GM18870 (cell line): ENCODE measurements at regions not wholly inside any gene's neighbourhood (a gene's known extent, or its start where the extent isn't known, plus 50 kb on each side); places are given as distances from the start of the nearest gene placed in this dataset.

Experiments used
- ATAC-seq: cut with Tn5 transposase; IDR thresholded peaks from one replicate; pipeline ENCODE4 v1.9.1; 2021; ENCODE audit warnings: moderate library complexity; ENCODE audit not compliant: unreplicated experiment

DNA sequence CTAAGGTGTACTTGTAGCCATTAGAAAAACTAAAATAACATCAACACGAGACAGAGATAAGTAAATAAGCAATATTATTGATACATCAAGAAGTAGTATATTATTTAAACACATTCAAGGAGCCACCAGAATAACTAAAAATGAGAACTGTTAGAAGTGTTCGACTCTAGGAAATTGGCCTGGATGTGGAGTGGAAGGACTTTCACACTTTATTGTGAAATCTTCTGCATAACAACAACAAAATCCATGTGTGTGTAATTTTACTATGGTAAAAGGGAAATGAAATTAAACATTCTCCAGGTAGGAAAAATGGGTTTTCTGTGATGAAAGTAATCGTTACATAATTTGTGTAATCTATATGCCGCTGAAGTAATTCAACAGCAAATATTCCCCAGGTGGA lies 96.3 kb upstream of the RNF152 start:
- no peak for ATAC-seq

DNA sequence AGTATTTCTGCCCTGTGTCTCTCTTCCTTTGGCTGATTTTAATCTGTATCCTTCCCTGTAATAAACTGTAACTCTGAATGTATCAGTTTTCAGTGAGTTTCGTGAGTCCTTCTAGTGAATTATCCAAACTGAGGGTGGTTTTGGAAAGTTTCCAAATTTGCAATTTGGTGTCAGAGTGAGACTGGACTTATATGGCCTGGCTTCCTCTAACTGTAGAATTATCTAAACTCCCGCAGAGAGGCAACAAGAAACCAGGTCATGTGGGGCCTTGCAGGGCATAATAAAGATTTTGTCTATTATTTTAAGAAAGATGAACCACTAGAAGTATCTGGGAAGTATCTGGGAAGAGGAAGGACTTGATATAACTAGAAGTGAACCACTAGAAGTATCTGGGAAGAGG lies 95.3 kb upstream of the RNF152 start:
- no peak for ATAC-seq

DNA sequence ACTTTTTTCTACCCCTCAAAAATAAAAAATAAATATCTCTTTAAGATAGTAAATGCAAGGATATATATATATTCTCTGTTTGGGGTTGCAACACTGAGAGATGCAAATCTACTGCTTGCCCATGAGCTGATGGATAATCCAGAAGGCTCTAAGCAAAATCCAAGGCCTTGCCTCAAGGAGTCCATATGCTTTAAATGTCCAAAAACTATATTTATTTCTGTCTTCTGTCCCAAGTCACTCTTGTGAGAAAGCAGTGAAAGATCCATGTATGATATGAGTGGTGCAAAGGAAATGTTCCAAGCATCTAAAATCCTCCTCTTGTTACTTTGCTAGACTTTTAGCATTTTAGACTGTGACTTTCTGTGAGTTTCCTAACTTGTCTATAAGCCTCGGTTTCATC lies 92.9 kb upstream of the RNF152 start:
- no peak for ATAC-seq

DNA sequence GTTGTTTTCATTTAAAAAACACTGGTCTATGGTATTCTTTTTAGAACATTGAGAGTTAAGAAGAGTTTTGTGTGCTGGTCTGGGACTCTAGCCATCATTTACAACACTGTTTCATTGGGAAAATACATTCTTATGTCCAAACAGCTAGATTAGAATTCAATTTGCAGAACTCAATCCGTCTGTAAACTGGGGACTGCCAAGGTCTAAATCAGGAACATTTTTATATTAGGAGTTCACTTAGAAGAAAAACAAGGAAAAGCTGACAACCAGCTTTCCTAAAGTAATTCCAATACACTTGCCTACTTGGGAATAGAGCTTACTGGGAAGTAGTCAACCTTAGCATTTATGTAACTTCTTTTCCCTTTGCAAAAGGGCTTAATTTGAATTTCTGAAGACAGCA lies 91.5 kb upstream of the RNF152 start:
- ATAC-seq, result no peak

DNA sequence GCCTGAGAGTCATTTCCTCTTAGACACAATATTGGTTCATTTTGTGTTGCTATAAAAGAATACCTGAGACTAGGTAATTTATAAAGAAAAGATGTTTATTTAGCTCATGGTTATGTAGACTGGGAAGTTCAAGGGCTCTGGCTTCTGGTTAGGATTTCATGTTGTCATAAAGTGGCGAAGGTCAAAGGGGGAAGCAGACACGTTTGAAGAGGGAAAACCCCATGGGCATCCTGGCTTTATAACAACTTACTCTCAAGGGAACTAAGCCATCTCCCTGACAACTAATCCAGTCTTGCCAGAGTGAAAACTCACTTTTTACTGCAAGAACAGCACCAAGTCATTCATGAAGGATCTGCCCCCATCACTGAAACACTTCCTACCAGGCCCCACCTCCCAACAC lies 89.7 kb upstream of the RNF152 start:
- ATAC-seq, result no peak

DNA sequence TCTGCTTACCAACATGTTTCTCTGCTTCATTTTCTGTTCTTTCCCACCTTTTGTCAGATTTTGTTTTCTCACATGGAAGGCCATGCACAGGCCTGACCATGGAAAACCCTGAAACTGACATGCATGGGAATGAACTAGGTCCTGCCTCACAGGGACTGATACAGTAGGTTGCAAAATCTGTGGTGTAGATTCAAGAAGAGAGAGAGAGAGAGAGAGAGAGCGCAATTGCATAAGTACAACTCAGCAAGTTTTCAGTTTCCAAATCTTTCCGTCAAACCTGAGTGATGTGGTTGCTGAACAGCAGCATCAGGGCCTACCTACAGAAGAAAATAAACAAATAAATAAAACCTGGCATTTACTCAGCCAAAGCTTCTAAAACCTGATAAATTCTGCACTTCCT lies 87.5 kb upstream of the RNF152 start:
- no peak for ATAC-seq

DNA sequence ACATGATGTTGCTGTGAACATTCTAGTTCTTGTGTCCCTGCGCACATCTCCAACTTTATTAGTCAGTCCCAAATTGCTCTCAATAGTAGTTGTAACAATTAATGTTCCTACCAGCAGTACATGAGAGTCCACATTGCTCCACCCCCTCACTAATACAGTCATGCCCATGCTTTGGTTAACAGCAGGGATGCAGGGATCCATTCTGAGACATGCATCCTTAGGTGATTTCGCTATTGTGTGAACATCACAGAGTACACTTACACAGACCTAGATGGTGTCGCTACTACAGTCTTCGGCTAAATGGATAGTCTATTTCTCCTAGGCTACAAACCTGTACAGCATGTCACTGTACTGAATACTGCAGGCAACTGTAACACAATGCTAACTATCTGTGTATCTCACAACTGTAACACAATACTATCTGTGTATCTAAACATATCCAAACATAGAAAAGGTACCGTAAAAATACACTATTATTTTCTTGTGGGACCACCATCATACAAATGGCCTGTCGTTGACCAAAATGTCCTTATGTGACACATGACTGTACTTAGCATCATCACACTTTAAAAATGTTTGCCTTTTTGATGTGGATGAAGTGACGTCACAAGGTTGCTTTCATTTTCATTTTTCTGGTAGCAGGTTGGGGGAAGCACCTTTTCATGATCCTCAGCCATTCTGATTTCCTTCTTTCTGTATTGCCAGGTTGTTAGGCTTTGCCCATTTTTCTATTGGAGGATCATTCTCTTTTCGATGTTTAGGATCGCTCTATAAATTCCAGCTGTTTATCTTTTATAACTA lies 82.9 kb upstream of the RNF152 start:
- ATAC-seq, result peak; percentile 65

DNA sequence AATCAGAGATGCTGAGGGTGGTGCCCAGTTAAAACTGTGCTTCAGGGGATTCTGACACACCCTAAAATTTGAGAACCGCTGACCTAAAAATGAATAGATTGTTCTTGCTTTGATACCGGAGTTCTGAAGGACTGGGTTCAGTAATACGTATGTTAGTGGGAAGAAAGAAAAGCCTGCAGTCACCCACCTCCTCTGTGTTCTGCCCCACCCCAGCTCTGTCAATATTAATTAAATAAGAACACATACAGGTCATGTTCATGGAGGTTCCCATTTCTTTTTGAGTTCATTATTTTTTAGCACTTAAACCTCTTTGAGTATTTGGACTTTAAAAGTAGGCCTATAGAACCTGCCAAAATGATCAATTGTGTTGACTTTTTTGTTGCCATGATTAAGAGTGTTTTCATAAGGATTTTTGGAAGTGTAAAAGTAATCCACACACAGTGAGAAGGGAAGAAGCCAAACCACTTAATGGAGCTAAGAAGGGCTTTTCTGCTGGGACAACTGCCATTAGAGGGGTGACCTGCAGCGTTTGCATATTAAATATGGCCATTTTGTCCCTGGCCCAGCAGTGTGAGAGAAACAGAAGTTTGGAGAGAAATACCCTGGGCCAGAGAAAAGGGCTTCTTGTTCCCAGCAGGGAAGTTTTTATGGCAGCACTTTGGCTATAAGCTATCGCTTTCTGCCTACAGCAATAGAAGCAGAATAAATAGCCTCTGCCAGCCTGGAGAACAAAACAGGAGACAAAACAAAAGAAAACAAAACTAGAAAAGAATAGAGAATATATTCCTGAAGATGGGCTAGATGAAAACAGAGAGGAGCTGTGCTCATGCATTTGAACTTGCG lies 80.7 kb upstream of the RNF152 start:
- ATAC-seq, result no peak

DNA sequence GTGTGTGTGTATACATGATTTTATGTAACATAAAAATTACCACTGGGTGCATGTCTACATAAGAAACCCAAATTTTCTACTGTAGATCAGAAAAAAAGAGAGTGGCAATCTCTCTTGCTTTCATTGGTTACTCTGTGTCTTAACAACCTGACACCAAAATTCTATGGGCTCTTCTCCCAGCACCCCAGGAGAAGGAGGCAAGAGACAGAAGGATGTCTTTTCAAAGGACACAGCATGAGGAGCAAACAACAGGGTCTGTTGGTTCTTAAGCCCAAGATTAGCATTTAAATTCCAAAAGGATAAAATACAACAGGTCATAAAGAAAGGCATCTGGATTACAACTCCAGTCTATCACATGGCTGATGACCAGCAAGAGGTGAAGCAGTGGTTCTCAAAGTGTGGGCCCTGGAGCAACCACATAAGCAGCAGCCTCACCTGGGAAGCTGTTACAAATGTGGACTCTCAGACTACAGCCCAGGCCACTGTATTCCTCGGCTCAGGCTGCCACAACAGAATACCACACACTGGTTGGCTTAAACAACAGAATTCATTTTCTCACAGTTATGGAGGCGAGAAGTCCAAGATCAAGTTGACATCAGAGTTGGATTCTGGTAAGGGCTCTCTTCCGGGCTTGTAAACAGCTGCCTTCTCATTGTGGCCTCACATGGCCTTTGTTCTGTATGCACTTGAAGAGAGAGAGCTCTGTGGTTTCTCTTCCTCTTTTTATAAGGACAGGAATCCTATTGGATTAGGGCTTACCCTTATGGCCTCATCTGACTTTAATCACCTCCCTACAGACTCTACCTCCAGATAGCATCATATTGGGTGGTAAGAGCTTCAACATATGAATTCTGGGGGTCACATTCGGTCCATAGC lies 79.8 kb upstream of the RNF152 start:
- ATAC-seq, result peak; percentile 61

DNA sequence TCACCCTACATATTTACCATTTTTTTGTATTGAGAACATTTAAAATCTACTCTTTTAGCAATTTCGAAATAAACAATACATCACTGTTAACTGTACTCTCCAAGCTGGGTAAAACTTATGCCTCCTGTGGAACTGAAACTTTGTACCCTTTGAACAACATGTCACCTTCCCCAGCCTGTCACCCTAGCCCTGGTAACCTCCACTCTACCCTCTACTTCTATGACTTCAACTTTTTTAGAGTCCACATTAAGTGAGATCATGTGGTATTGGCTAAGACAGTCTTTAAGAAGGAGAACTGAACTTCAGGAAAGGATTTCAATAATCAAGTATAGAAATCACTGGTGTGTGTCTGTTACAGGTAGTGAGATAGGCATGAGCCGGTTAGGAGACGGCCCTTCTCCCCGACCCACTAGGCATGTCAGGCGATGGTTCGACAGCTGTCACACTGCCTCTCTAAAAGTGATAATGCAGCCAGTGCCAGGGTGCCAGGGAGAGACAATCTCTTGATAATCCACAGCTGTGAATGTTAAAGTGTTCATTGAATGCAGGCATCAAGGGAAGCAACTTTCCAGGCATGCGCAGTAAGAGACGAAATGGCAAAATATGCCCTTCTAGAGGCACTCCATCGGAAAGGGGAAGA lies 74.6 kb upstream of the RNF152 start:
- ATAC-seq, result no peak

DNA sequence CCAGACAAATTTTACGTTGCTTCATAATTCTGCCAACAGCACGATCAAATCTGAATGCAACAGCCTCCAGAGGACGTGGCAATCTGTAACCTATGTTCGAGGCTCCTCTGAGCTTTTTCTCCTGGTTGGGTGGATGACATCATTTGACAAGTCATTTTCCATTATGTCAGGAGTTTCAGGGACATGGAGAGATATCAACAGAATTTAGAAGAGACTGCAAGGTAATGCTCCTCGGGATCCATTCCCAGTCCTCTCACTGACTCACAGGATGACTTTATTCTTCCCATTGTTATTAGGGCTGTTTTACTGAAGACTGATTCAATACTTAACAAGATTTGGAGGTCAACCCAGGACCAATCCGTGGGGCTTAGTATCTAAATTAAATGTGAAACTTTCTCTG lies 72.5 kb upstream of the RNF152 start:
- no peak for ATAC-seq

DNA sequence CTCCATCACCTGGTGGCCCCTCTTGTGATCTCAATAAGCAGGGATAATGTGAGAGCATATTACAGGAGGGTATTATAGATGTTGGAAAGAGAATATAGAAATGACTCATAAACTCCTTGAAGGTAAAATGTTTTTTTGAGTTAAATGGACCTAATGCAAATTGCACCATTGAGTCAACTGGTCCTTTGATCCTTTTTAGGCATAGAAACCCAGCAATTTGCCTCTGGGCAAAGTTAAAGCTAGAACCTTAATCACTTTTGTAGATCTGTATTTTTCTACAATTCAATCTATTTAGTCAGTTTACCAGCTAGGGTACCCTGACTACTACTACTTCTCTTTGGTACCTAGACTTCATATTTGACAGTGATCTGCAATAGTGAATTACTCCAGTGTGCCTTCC lies 71.8 kb upstream of the RNF152 start:
- no peak for ATAC-seq

DNA sequence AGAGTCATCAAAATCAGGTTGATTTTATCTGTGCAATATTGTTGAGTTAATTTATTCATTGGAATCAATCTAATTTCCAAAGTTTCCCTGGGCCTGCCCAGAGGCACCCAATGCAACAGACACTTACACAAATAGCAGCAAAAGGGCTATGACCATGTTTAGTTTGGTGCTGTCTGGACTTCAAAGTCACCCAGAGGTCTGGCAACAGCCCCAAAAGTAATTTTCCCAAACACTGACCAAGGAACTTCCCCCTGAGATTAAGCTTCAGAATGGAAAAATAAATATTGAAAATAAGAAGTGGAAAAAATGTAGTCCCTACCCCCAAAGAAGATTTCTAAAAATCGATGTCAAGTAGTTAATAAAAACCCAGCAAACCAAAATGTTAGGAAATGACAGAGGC lies 70.9 kb upstream of the RNF152 start:
- no peak for ATAC-seq

DNA sequence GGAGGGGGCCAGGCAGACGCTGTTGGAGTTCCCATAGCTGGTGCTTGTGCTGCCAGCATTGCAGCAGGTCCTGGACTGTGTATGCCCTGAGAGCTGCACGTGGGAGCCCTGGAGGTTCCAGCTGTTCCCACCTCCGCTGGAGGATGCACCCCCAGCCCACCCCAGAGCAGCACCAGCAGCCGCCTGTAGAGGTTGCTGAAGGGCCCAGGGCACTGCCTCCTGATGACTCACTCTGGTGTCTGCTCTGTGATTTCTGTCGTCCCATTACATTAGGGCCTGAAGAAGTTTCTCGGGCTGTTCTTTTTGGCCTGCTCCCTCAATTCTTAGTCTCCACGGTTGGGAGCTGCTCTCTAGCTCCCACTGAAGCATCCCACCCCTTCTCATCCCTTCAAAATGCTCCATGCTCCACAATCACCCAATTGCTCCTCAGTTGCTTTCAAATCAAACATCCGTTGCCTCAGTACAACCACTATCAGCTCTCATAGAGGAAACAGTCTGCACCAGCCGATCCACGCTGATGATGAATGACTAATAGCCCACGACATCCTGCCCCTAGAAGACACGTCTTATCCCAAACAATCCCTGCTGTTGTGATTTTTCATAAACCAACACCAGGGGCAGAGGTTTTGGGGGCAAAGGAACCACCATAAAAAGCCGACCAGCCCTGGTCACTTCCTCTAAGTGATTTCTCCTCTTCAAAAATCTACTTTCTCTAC lies 65.2 kb upstream of the RNF152 start:
- ATAC-seq, result no peak

DNA sequence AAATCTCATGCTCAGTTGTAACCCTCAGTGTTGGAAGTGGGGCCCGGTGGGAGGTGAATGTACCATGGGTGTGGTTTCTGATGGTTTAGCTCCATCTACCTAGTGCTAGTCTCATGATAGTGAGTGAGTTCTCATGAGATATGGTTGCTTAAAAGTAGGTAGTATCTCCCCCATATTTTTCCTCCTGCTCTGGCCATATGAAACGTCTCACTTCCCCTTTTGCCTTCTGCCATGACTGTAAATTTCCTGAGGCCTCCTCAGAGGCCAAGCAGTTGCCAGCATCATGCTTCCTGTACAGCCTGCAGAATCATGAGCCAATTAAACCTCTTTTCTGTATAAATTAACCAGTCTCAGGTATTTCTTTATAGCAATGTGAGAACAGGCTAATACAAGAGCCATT lies 62.8 kb upstream of the RNF152 start:
- ATAC-seq, result peak; percentile 40

DNA sequence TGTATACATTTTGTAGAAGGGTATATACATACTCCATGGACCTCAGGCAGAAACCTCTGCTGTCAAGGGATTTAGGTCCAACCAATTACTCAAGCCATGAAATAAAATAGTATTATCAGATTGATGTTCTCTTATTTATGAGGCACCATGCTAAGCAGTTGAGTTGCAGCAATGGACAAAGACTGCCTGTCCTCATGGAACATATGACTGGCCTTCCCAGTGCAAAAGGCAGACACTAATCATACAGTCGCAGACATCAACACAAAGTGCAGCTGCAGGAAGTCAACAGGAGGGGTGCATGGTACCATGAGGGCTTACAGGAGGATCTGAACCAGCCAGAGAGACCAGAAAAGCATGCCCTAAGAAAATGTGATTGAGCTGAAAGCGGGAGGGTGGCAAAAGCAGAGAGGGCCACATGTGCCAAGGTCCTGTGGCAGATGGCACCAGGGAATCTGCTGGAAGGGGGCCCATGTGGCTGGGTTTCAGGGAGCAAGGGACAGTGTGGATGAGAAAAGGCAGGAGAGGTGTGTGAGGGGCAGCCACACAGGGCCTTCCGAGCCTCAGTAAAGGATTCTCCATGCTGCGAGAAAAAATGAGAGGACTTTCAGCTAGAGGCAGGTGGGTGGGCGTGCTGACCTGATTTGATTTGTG lies 61.4 kb upstream of the RNF152 start:
- ATAC-seq, result no peak

DNA sequence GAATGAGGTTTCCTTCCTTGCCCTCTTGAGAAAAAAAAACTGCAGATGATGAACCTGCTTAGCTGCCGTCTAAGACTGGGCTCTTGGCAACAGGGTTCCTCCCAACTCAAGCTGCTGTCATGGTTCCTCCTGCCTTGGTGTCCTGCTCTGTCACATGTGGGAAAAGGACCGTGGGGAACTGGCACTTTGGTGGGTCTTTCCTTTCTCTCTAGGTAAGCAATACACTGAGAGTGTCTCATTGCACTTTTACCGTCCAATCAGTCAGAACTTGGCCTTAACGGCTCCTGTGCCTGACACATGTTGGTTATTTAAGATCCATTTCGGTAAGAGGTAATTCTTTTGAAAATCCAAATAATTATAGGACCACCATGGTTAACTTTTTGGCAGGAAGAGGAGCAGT lies 60.8 kb upstream of the RNF152 start:
- ATAC-seq, result no peak

DNA sequence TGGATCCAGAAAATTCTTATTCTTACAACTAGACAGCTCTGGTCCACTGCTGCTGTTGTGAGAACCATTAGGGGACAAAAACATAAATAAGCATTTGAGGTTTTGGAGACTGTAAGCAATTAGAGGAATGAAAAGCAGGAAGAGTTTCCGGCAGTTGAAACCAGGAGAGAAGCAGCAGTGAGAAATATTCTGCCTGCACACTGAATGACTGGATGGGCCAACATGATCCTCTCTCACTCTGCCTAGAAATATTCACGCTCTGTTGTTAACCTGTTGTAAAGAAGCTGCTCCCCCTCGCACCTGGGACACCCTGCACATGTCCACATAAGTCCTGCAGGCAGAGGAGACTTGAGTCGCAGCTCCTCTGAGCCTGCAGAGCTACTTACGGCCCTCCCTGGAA lies 60.4 kb upstream of the RNF152 start:
- ATAC-seq, result no peak

DNA sequence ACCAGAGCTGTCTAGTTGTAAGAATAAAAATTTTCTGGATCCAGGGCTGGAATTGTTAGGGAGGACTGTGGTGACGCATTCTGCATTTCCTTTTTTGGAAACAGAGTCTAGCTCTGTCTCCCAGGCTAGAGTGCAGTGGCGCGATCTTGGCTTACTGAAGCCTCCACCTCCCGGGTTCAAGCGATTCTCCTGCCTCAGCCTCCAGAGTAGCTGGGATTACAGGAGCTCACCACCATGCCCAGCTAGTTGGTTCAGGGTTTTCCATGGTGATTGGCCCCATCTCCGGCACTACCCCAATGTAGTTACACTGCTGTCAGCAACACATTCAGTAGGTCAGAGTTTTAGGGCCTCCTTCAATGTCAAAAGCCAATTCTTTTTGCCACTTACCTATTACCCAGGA lies 58.6 kb upstream of the RNF152 start:
- no peak for ATAC-seq

DNA sequence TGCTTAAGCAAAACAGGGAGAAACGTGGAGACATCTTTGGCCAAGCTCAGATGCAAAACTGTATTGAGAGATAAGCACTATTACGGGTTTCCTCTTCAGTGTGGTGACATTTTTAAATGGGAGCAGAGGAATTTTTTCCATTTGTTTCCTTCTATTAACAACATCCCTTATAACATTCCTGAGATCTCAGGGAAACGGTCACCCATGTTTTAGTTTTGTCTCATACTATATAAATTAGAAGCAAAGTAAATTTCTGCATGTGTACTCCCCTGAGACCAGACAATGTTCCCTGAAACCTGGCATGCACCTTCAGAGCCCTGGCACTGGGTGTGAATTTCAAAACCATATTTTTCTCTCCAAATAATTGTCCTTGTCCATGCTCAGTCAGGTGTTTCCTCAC lies 57.6 kb upstream of the RNF152 start:
- no peak for ATAC-seq
